HG02588 (cell line): ENCODE measurements at regions not wholly inside any gene's neighbourhood (a gene's known extent, or its start where the extent isn't known, plus 50 kb on each side); places are given as distances from the start of the nearest gene placed in this dataset.
"Not testable (repeated sequence)": the region's sequence is repeated elsewhere in the genome, so short reads cannot be mapped to it uniquely, and the experiment has no call there.

Experiments
- ATAC-seq: cut with Tn5 transposase; IDR thresholded peaks from one replicate; pipeline ENCODE4 v1.9.1; 2021; ENCODE audit warnings: mild to moderate bottlenecking, moderate library complexity; ENCODE audit not compliant: unreplicated experiment

DNA sequence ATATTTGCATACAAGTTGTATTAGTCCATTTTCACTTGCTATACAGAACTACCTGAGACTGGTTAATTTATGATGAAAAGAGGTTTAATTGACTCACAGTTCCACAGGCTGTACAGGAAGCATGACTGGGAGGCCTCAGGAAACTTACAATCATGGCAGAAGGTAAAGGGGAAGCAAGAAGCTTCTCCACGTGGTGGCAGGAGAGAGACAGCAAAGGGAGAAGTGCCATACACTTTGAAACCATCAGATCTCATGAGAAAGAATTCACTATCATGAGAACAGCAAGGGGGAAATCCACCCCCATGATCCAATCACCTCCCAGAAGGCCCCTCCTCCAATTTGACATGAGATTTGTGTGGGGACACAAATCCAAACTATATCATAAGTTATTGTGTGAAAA lies 506.7 kb upstream of the DPH6 start:
- not testable (repeated sequence) for ATAC-seq

DNA sequence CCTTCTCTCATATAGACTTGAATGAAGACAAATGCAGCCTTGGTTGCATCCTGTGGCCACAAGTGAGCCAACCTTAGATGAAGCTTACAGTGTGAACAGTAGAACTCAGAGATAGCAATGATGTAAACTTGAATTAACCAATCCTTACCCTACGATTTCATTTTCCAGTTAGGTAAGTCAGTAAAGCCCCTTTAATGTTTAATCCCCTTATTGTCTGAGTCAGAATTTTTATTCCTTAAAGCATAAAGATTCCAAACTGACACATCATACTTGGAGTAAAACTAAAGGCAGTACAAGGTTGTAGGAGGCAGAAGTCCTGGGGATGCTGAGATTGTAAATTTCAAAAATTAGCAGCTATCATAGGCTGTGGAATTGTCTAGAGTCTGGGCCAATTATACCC lies 507.8 kb upstream of the DPH6 start:
- no peak for ATAC-seq

DNA sequence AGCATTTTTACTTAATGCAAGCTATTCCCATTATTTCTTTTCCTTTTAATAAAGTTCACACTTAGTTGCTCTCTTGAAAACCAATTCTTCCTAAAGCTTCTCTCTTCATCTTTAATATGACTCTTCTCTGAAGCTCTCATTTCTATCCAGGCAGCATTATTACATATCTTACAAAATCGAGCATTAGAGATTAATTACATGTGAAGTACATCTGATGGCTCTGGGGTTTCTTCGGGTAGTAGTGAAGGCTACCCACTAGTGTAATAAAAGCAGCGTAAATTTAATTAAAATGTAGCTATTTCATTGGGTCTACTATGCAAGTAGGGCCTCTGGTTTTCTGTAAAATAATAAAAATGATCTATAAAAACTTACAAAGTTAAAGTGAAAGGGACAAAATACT lies 513.6 kb upstream of the DPH6 start:
- ATAC-seq: no peak

DNA sequence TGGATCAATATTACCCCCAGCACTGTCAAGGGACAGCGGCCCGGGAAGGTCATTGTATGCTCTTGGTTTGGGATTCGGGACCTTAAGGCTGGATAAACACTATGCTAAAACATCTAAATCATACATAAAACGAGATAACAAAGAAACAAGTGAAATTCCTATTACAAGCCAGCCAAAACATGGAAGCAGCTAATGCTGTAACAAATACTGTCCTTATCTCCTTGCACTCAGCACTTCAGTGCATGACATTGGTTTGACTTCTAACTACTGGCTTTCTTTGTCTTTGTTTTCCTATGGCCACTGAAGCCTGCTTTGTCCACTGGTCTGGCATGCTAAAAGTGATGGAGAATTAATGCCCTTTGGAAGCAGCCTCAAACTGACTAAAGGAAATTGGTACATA lies 516.4 kb upstream of the DPH6 start:
- ATAC-seq: no peak

DNA sequence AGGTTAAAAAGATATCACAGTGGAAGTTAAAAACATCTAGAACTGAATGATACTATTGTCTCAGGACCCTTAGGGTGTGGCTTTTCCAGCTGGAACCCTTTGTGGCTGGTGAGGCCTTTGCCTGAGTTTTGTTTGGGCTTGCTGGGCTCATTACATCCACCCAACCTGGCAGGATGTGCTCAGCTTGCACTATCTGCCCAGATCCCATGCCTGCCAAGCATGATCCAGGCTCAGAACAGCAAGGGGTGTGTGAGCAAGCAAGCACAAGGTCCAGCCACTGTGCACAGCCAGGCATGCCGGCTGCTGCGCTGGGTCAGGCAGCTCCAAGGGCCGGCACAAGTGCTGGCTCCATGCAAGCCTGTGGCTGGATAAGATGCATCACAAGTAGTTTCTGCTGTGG lies 512.7 kb upstream of the CDIN1 start:
- ATAC-seq: no peak

DNA sequence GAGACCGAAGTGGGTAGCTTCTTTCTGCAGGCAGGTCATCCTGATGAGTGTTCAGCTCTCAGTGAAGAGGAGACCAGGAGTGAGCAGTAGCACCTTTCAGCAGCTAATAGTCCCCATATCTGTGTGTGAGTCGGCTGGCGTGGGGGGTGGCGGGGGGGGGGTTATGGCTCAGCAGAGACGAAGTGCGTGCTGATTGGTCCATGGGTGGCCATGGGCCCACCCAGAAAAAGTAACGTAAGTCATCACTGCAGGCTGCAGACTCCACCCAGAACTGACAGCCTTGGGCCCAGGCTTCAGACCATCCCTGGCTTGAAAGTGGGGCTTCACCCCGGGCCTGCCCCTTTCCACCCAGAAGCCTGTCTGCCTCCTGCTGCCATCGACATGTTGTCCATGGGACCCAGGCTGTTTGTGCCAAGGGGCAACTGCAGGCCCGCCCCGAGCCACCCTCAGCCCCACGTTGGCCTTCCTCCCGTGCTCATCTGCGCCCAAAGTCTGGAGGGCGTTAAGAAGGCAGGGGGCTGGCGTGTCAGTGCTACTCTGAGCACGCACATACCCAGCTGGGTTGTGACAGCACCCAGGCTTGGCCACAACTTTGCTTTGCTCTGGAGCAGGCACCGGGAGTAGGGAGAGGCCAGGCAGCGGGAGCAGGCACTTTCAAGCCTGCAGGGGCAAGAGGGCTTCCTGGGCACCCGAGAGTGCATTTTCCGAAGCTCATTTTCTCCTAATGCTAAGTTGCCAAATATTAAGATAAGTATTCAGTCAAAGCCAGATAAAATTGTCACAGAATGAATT lies 511.7 kb upstream of the CDIN1 start:
- no peak for ATAC-seq

DNA sequence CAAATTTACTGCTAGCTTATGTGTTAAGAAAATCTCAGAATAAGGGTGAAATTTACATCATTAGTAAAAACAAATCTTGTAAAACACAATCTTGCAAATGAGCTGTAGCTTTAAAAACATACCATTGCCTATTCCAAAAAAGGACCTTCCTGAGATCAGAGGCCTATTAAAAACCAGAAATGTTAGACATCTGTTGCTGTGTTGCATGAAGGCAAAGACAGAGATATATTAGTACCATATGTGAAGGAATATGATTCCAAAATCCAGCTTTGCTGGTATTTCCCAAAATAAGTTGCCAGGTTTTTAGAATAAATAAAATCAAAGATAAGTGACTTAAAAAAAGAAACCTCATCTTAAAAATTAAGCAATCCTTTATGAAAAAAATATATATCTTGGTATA lies 504.1 kb upstream of the CDIN1 start:
- ATAC-seq: no peak

DNA sequence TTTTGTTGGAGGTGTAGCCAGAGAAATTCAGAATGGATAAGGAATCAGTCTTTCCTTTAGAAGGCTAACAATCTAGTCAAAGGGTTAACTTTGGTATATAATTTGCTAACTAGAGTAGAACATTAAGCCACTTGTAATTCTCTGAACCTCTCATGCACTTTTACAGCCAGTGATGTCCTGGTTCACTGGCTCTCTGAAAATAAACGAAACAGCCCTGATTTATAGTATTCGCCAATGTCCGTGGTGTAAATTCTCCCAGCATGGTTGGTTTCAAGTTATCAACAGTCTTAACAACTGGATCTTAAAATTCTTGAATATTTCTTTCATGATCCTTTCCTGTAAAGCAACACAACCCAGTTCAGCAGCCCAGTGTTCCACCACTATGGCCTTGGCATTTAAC lies 500.4 kb upstream of the CDIN1 start:
- no peak for ATAC-seq

DNA sequence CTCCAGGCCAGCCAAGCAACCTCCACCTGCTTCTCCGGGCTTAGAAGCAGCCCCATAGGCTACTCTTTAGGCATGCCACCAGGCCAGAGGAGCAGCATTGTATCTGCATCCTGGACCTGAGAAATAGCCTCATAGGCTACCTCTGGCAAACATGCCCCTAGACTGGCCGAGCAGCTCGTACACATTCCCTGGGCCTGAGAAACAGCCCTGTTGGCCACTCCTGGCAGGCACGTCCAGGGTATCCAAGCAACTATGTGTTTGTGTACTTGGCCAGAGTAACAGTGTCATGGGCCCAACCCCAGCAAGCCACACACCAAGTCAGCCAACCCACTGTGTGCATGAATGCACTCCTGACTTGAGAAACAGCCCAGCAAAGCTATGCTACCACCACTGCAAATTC lies 498.7 kb upstream of the CDIN1 start:
- ATAC-seq: no peak

DNA sequence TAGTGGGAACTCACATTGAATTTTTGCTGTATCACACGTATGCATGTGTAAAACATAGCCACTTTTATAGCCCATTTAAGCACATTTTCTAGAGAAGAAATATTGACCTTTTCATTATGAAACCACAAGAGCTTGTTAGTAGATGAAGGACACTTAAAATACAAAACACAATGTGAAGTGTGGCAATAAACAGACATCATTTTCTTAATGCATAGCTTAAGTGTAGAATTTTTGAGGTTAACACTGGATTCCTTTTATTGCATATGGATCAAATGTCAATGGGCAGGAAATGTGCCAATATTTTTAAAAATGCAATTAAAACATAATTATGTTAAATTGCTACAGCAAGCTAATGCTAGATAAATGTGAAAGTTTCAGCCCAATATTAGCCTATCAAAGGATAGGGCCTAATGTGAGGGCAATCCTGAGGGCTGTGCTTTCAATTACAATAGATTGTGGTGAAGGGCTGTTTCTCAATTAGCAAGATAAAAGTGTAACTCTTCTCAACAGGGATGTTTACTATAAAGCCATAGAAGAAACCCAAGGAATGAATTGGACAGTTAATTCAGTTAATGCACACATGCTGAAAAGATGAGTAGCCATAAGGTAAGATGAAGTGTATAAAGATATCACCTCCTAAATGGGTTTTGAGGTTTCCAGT lies 489.0 kb upstream of the CDIN1 start:
- ATAC-seq: no peak

DNA sequence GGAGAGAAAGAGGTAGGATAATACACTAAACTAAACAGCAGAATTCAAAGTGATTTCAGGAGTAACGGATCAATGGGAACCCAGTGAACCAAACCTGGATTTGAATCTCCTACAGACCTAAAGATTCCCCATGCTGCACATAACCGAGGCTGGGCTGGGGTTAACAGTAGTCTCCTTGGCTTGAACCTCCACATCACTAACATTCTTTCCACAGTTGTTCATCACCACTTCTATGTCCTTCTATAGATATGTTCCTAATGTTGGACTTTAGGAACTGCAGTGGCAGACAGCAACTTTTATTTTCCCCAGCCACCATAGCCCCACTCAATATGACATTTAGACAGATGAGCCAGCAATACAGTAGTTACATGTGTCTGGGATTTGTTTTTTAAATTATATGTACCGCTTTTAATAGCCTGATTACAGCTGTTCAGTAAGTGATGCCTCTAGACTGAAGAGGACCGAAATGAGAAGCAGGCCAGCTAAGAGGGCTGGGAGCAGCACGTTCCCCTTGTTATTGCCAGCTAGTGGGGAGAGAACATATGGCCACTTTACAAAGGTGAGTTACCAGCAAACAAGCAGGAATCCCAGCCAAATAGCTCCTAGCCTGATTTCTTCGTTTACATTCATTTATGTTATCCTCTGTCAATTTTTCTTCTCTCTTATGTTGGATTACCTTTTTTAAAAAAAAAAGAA lies 472.6 kb upstream of the CDIN1 start:
- ATAC-seq: no peak

DNA sequence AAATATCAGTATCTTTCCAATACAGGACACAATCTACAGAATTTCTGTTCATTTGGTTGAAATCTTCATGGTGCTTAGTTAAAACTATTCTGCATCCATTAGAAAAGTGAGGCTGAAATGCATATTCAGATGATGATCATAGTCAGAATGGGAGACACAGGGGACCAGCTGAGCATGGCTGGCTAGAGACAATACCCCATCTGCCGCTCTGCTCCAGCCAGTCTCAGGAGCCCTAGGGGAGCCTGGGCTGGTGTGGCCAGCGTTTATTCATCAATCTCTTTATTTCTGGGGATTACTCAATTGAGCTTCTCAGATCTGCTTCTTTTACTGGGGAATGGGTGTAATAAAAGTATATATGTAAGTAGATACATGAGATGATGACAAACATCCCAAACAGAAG lies 470.9 kb upstream of the CDIN1 start:
- ATAC-seq: no peak

DNA sequence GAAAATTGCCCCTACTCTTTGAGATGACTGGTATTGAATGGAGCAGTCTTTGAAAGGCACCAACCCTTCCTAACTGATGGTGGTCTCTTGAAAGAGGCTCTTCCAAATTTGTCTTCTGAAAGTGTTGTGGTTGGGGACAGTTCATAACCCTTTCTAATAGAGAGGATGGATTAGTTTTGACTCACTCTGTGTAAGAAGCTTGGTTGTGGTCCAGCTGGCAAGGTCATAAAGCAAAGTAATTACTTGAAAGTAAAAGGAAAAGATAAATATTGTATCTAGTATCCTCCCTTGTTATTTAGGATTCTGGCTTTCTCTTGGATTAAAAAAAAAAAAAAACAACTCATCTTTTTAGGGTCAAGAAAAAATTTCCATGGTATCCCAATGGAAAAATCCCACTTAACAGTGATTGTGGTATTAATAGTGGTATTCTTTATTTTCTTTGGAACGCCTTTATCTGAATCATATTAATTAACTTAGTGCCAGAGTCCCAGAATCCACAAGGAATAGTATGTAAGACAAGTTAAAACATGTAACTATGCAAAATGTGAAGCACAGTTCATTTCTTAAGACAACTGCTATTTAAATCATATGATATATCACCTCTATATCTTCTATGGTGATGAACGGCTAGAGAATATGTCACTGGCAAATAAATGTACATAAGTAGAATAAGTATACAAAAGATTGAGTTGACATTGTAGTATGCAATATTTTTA lies 469.3 kb upstream of the CDIN1 start:
- no peak for ATAC-seq

DNA sequence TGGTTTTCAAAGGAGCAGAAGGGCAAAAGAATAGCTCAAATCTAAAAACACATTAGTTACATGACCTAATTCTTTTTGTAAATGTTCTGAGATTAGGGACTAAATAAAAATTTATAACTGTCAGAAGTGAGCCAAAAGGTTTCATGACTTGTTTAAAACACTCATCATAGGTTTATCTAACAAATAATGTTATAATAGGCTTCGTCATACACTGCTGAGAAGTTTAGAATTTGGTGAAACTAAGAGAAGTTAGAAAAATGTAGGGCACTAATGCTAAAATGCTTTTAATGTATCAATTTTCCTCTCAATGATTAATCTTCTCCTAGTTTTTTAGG lies 468.8 kb upstream of the CDIN1 start:
- ATAC-seq: no peak

DNA sequence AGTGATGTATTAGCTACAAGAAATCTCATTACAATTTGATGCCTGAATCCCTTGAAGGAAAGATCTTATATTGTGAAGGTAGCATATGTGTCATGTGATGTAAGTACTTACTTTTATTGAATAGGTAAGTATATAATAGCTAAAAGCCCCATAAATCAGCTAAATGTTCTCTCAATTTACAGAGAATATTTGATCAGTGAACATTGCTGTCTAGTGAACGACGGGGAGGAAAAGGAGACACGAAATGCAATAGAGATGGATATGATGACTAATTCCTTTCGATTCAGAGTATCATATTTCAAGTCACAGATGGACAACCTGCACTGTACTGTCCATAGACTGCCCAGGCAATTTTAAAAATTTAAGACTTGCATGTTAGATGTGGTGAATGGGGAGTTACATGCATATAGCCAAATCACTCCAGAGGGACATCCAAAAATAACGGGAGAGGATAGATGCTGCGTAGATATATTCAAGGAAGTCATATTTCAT lies 462.1 kb upstream of the CDIN1 start:
- ATAC-seq: no peak

DNA sequence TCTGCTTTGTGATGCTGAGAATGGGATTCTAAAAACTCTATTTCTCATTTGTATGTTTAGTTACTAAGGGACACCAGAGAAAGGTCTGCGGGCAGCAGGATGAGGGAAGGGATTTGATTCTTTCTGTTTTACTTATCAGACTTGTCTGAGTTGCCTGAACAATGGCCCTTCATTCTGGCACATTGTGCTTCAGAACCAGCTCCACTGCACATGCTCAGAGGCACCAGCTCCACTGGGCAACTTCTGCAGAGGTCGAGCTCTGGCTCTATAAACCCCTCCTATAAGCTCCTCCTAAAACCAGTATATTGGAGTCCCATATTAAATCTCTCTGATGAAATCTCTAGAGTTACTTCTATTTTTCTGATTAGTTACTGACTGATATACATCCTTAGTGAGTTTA lies 453.2 kb upstream of the CDIN1 start:
- ATAC-seq: no peak

DNA sequence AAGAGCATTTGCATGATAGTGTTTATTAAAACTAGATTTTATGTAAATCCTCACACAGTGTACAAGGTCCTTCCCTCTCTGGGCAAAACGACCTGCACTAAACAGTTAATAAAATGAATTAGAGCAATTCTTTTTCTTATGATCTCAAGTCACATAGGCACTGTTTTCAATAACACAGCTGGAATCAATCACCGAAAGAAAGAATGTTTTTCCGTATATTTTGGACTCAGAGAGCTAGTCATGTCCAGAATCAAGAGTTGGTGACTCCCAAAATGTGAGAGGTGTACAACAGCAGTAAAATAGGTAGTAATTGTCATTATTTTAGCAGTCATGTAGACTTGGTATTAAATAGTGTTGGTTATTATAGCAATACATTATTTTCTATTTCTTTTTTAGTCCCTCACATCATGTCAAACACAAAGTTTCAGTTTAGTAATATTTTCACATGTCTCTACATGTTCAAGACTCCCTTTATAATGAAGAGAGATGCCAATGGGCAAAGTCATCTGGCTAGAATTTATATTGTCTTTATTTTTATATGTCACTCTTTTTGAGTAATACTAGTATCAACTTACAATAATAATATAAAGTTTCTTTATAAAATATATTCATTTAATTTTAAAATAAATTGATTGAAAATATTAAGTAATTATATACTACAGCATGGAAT lies 448.6 kb upstream of the CDIN1 start:
- no peak for ATAC-seq

DNA sequence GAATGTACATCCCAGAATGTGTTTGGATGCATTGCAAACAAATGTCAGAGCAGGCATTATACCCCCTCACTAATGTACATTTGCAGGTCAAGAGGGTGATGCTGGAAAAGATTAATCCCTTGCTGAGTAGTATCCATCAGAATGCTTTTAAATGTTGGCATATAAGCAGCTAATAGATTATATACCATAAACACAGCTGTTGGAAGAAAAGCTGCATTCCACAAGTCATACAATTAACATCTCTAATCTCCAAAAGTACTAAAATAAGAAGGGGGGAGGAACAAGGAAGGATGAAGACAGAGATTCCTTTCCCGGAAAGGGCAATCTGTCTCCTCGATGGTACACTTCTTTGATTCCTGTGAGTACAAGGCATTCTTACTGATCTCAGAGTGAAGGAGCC lies 445.7 kb upstream of the CDIN1 start:
- ATAC-seq: no peak

DNA sequence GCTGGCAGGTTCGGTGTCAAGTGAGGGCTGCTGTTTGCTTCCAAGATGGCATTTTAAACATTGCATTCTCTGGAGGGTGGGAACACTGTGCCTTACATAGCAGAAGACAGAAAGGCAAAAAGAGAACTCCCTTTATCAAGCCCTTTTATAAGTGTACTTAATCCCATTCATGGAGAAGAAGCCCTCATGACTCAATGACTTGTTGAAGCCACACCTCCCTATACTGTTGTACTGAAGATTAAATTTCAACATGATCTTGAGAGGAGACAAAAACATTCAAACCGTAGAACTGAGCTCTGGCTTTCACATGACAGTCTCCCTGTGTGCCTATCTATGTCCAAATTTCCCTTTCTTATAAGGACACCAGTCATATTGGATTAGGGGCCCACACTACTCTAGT lies 443.4 kb upstream of the CDIN1 start:
- ATAC-seq: no peak

DNA sequence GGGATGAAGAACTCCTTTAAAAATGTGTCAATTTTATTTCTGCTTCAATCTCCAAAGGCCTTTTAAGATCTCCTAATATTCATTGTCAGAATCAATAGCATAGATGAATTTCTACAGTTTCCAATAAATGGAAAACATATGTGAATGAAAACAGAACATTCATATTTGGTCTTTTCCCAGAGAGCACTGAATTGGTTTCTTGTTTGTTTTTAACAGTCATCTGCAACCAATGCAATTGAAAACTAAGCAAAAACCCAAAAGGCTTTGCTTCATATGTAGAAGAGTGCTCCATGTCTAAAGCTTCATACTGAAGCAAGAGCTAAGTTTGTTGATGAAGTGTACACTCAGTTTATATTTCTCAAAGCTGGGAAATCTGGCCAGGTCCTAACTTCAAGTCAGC lies 426.5 kb upstream of the CDIN1 start:
- ATAC-seq: no peak

DNA sequence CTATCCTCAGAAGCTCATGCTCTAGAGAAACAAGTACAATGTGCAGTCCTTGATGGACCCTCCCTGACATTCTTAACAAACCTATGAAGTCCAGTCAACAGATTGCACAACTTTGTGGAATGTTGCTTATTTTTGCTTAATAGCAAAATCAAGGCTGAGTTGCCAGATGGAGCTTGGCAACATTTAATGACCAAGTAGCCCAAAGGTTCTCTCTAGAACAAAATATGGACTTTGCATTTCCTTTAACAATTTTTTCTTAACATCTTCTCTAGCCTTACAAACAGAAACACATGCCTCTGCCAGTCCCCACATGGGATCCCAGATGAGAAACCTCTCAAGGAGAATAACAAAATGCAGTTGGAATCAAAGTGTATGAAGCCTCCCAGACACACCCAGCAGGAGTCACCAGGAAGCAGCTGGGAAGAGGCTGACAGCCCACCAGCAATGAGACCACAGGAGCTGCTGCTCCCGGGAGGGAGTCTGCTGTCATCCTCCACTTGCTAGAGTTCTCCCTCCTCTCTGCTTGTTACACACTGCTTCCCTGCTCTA lies 422.5 kb upstream of the CDIN1 start:
- ATAC-seq: no peak
